ENCODE measurements at regions not wholly inside any gene's neighbourhood (a gene's known extent, or its start where the extent isn't known, plus 50 kb on each side); places are given as distances from the start of the nearest gene placed in this dataset.

DNA sequence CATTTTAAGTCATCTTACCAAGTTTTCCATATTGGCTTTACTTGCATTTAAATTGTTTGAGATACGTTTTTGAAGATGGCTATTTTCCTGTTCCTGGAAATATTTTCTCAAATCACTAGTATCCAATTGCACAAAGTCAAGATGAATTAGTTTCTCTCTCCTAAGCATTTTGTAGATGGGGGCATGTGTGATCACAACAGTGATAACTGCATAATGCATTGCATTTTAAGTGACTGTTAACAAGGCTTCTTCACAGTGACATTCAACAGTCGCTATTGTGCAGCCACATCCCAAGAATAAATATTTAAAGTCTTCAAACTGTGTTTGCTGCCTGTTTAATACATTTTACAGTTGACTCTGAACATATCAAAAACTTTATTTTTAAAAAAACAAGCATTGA, 694.2 kb upstream of the CDH7 start:
- no peak overlapping the region for H3K4me3 ChIP-seq
- H3K4me1 ChIP-seq = no peaks in the 10 kb centered on the region
- DNase-seq = no peak
- H3K9me3 ChIP-seq = peaks cover 0 to 5% of the 10 kb centered on the region in 2 donors
- intact Hi-C loops (cut with DNase I; ENCODE audit: low total_unique reads) = no loop called here
- H3K27me3 ChIP-seq = no peaks in the 10 kb centered on the region
- no peak for TF ChIP-seq POLR2A (IDR thresholded peaks at IDR 0.05)
- TF ChIP-seq, protein P1, sequence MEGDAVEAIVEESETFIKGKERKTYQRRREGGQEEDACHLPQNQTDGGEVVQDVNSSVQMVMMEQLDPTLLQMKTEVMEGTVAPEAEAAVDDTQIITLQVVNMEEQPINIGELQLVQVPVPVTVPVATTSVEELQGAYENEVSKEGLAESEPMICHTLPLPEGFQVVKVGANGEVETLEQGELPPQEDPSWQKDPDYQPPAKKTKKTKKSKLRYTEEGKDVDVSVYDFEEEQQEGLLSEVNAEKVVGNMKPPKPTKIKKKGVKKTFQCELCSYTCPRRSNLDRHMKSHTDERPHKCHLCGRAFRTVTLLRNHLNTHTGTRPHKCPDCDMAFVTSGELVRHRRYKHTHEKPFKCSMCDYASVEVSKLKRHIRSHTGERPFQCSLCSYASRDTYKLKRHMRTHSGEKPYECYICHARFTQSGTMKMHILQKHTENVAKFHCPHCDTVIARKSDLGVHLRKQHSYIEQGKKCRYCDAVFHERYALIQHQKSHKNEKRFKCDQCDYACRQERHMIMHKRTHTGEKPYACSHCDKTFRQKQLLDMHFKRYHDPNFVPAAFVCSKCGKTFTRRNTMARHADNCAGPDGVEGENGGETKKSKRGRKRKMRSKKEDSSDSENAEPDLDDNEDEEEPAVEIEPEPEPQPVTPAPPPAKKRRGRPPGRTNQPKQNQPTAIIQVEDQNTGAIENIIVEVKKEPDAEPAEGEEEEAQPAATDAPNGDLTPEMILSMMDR (IDR thresholded peaks at IDR 0.05) = no peak
- H3K27ac ChIP-seq = no peak overlapping the region
- H3K36me3 ChIP-seq = no peaks in the 10 kb centered on the region

- peaks cover 0 to 2% of the 10 kb centered on the region in 2 donors for H3K9me3 ChIP-seq
- no peak for DNase-seq
- H3K36me3 ChIP-seq = no peaks in the 10 kb centered on the region
- H3K27me3 ChIP-seq = no peaks in the 10 kb centered on the region
- no peak overlapping the region for H3K4me3 ChIP-seq
- TF ChIP-seq, protein P1 (IDR thresholded peaks at IDR 0.05) = no peak
- no peak for TF ChIP-seq POLR2A (IDR thresholded peaks at IDR 0.05)
- intact Hi-C loops (cut with DNase I; ENCODE audit: low total_unique reads) = no loop called here
- no peak overlapping the region for H3K27ac ChIP-seq
- H3K4me1 ChIP-seq = no peaks in the 10 kb centered on the region
Measured at GRCh38 chr18:65049586-65049985, 701.2 kb upstream of the CDH7 start.

DNA sequence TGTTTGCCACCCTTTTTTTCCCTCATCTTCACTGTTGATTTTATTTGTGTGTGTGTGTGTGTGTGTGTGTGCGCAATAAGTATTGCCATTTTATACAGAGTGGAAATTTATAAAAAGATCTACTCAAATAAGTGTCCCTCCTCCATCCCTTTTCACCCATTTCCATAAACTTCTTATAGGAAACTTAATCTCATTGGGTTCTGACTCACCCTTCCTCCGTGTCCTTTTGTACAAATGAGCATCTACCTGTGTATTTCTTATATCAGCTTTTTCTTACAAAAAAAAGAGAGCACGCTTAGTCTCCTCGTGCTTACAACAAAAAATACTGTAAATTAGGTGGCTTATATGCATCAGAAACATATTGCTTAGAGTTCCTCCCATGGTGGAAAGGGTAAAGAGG, 711.2 kb upstream of the CDH7 start:
- Histone ChIP-seq H3K4me1 (no peaks in the 10 kb centered on the region), H3K27ac (no peak overlapping the region), H3K36me3 (no peaks in the 10 kb centered on the region), H3K27me3 (no peaks in the 10 kb centered on the region), H3K4me3 (no peak overlapping the region), H3K9me3 (no peaks in the 10 kb centered on the region)
- TF ChIP-seq POLR2A (IDR thresholded peaks at IDR 0.05) = no peak
- TF ChIP-seq, protein P1 (IDR thresholded peaks at IDR 0.05) = no peak
- no peak for DNase-seq
- intact Hi-C loops (cut with DNase I; ENCODE audit: low total_unique reads) = no loop called here

- H3K9me3 ChIP-seq = no peaks in the 10 kb centered on the region
- TF ChIP-seq, protein P1 (IDR thresholded peaks at IDR 0.05) = no peak
- TF ChIP-seq POLR2A (IDR thresholded peaks at IDR 0.05) = no peak
- H3K4me1 ChIP-seq = no peaks in the 10 kb centered on the region
- H3K36me3 ChIP-seq = no peaks in the 10 kb centered on the region
- no peak overlapping the region for H3K27ac ChIP-seq
- intact Hi-C loops (cut with DNase I; ENCODE audit: low total_unique reads) = no loop called here
- no peak overlapping the region for H3K4me3 ChIP-seq
- H3K27me3 ChIP-seq = no peaks in the 10 kb centered on the region
- no peak for DNase-seq
Measured at GRCh38 chr18:65035701-65036100, 715.1 kb upstream of the CDH7 start.

GRCh38 chr18:65025756-65026155, 725.1 kb upstream of the CDH7 start:
- TF ChIP-seq, protein P1 (IDR thresholded peaks at IDR 0.05) = no peak
- TF ChIP-seq POLR2A (IDR thresholded peaks at IDR 0.05) = no peak
- H3K9me3 ChIP-seq = no peaks in the 10 kb centered on the region

More at GRCh38 chr18:65025756-65026155, 725.1 kb upstream of the CDH7 start:
- no peaks in the 10 kb centered on the region for H3K4me1 ChIP-seq
- no peak for DNase-seq
- no peak overlapping the region for H3K4me3 ChIP-seq
- no peaks in the 10 kb centered on the region for H3K36me3 ChIP-seq
- no peaks in the 10 kb centered on the region for H3K27me3 ChIP-seq
- no peak overlapping the region for H3K27ac ChIP-seq
- intact Hi-C loops (cut with DNase I; ENCODE audit: low total_unique reads) = no loop called here
